Liver (tissue), 8 donors: ENCODE measurements at regions not wholly inside any gene's neighbourhood (a gene's known extent, or its start where the extent isn't known, plus 50 kb on each side); places are given as distances from the start of the nearest gene placed in this dataset.

Experiments
- DNase-seq: peaks from one replicate; pipeline ENCODE4 v3.0.0-alpha.2; 2017; ENCODE audit warnings: low spot score
- H3K27ac ChIP-seq, 2 donors: one replicate each; pipeline ENCODE4 v1.7.0; 2013; ENCODE audit warnings: inconsistent platforms in 2 of 2, low read length in 2 of 2, control low read depth in 1 of 2, low read depth in 1 of 2, mild to moderate bottlenecking in 1 of 2
- H3K27me3 ChIP-seq, 4 donors: one replicate each; pipeline versions ENCODE4 v1.6.1 to v1.7.0; 2013; ENCODE audit warnings: low read length in 3 of 4, inconsistent platforms in 1 of 4, mild to moderate bottlenecking in 1 of 4, moderate library complexity in 1 of 4; ENCODE audit not compliant: control insufficient read depth in 4 of 4, insufficient read depth in 4 of 4
- H3K36me3 ChIP-seq, 4 donors: one replicate each; pipeline versions ENCODE4 v1.6.1 to v1.7.0; 2013; ENCODE audit warnings: low read length in 3 of 4, mild to moderate bottlenecking in 3 of 4, low read depth in 1 of 4, moderate library complexity in 1 of 4; ENCODE audit not compliant: control insufficient read depth in 4 of 4, insufficient read depth in 3 of 4
- H3K4me1 ChIP-seq, 4 donors: one replicate each; pipeline versions ENCODE4 v1.6.1 to v1.7.0; 2013; ENCODE audit warnings: low read length in 3 of 4, mild to moderate bottlenecking in 3 of 4, moderate library complexity in 1 of 4; ENCODE audit not compliant: control insufficient read depth in 4 of 4, insufficient read depth in 4 of 4
- H3K4me3 ChIP-seq, 3 donors: one replicate each; pipeline versions ENCODE4 v1.6.1 to v1.7.0; 2013; ENCODE audit warnings: low read length in 3 of 3, control low read depth in 1 of 3, low read depth in 1 of 3, mild to moderate bottlenecking in 1 of 3
- H3K9ac ChIP-seq, 2 donors: one replicate each; pipeline ENCODE4 v1.7.0; 2013; ENCODE audit warnings: low read length in 2 of 2, mild to moderate bottlenecking in 2 of 2, moderate library complexity in 2 of 2, control low read depth in 1 of 2, low read depth in 1 of 2
- H3K9me3 ChIP-seq, 4 donors: one replicate each; pipeline versions ENCODE4 v1.6.1 to v1.7.0; 2013; ENCODE audit warnings: low read length in 3 of 4; ENCODE audit not compliant: control insufficient read depth in 4 of 4
- CTCF ChIP-seq: fragments of 150-350 bp; IDR thresholded peaks from 2 replicates; pipeline ENCODE4 v1.5.1; 2017; ENCODE audit warnings: improper control_type of control experiment, low read depth, low read length; ENCODE audit not compliant: missing input control
- EGR1 ChIP-seq, 2 donors: IDR thresholded peaks; 2 replicates each; pipeline ENCODE4 v1.6.1; 2016 to 2018; ENCODE audit warnings: antibody characterized with exemption in 2 of 2, low read depth in 2 of 2
- FOXA1 ChIP-seq: IDR thresholded peaks from 2 replicates; pipeline ENCODE4 v1.6.1; 2016; ENCODE audit warnings: antibody characterized with exemption
- FOXA2 ChIP-seq: IDR thresholded peaks from 2 replicates; pipeline ENCODE4 v1.6.1; 2016; ENCODE audit warnings: antibody characterized with exemption
- GABPA ChIP-seq, 2 donors: IDR thresholded peaks in 1 of 2; conservative IDR thresholded peaks in 1 of 2; 2 replicates each; pipeline ENCODE4 v1.6.1; 2016; ENCODE audit warnings: antibody characterized with exemption in 2 of 2, mild to moderate bottlenecking in 1 of 2, moderate library complexity in 1 of 2
- HNF4A ChIP-seq, 2 donors: conservative IDR thresholded peaks; 2 replicates each; pipeline ENCODE4 v1.6.1; 2016; ENCODE audit warnings: antibody characterized with exemption in 2 of 2, mild to moderate bottlenecking in 2 of 2
- HNF4G ChIP-seq: IDR thresholded peaks from 2 replicates; pipeline ENCODE4 v1.6.1; 2016; ENCODE audit warnings: antibody characterized with exemption
- JUND ChIP-seq, 2 donors: IDR thresholded peaks; 2 replicates each; pipeline ENCODE4 v1.6.1; 2016; ENCODE audit warnings: antibody characterized with exemption in 2 of 2
- NR2F2 ChIP-seq: IDR thresholded peaks from 2 replicates; pipeline ENCODE4 v1.6.1; 2016; ENCODE audit warnings: antibody characterized with exemption
- RAD21 ChIP-seq, 2 donors: IDR thresholded peaks; 2 replicates each; pipeline ENCODE4 v1.6.1; 2016; ENCODE audit warnings: antibody characterized with exemption in 2 of 2, mild to moderate bottlenecking in 2 of 2
- RXRA ChIP-seq, 2 donors: IDR thresholded peaks; 2 replicates each; pipeline ENCODE4 v1.6.1; 2017 to 2018; ENCODE audit warnings: antibody characterized with exemption in 2 of 2, mild to moderate bottlenecking in 1 of 2
- SP1 ChIP-seq: IDR thresholded peaks from 2 replicates; pipeline ENCODE4 v1.6.1; 2018; ENCODE audit warnings: antibody characterized with exemption, mild to moderate bottlenecking
- TAF1 ChIP-seq: conservative IDR thresholded peaks from 2 replicates; pipeline ENCODE4 v1.6.1; 2016; ENCODE audit warnings: antibody characterized with exemption, mild to moderate bottlenecking
- YY1 ChIP-seq: IDR thresholded peaks from 2 replicates; pipeline ENCODE4 v1.6.1; 2016; ENCODE audit warnings: antibody characterized with exemption, mild to moderate bottlenecking
- WGBS: extraction: QIAGEN DNeasy Blood & Tissue Kit; methylation state at CpG from one replicate; pipeline ENCODE4 v1.1.7; 2013; 5-methylcytosine and 5-hydroxymethylcytosine counted together
- TF ChIP-seq, protein P1 (sequence below): IDR thresholded peaks from 2 replicates; pipeline ENCODE4 v1.6.1; 2016; ENCODE audit warnings: antibody characterized with exemption
- TF ChIP-seq, protein P2 (sequence below): IDR thresholded peaks from 2 replicates; pipeline ENCODE4 v1.6.1; 2016; ENCODE audit warnings: antibody characterized with exemption
- TF ChIP-seq, protein P3 (sequence below): IDR thresholded peaks from 2 replicates; pipeline ENCODE4 v1.6.1; 2016; ENCODE audit warnings: antibody characterized with exemption, mild to moderate bottlenecking
- donor health status: healthy.
- donor health status: healthy.
- donor health status: healthy.
- donor health status: healthy.
- donor health status: healthy.

DNA sequence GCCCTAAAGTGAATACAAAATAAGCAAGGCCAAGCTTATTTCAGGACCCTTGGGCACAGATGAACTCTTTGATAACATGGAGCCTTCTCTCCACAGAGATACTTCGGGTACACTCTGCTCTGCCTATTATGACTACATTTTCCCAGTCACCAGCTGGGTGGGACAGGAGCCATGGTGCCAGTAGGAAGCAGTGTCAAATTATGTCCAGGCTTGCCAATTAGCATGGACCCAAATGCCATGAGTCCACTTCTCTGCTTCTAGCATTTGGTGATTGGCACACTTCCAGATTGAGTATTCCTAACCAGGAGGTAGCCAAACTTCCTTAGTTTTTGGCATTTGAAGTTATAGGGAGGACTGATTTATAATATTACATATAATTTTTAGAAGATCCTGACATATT, 513.8 kb upstream of the HTR1E start:
- no peak overlapping the region for H3K4me3 ChIP-seq
- 70% methylated on average over 1 of the region's 1 CpG for WGBS
- H3K9ac ChIP-seq, result no peak overlapping the region
- H3K36me3 ChIP-seq, result no peaks in the 10 kb centered on the region
- H3K9me3 ChIP-seq, result peaks cover 0 to 2% (median 0%) of the 10 kb centered on the region in 4 donors
- no peak overlapping the region for H3K27ac ChIP-seq
- no peak for DNase-seq
- TF ChIP-seq GABPA (IDR thresholded peaks at IDR 0.05 in 1 of 2, conservative IDR thresholded peaks at IDR 0.05 in 1 of 2), result no peak
- TF ChIP-seq TAF1, result no peak
- TF ChIP-seq FOXA2, result no peak
- TF ChIP-seq JUND (IDR thresholded peaks at IDR 0.05), result no peak
- TF ChIP-seq HNF4A (conservative IDR thresholded peaks at IDR 0.05), result no peak
- TF ChIP-seq EGR1 (IDR thresholded peaks at IDR 0.05; ENCODE audit: low read depth in 2 of 2), result no peak
- TF ChIP-seq, protein P1, sequence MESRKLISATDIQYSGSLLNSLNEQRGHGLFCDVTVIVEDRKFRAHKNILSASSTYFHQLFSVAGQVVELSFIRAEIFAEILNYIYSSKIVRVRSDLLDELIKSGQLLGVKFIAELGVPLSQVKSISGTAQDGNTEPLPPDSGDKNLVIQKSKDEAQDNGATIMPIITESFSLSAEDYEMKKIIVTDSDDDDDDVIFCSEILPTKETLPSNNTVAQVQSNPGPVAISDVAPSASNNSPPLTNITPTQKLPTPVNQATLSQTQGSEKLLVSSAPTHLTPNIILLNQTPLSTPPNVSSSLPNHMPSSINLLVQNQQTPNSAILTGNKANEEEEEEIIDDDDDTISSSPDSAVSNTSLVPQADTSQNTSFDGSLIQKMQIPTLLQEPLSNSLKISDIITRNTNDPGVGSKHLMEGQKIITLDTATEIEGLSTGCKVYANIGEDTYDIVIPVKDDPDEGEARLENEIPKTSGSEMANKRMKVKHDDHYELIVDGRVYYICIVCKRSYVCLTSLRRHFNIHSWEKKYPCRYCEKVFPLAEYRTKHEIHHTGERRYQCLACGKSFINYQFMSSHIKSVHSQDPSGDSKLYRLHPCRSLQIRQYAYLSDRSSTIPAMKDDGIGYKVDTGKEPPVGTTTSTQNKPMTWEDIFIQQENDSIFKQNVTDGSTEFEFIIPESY, result no peak
- no peak for TF ChIP-seq RXRA (IDR thresholded peaks at IDR 0.05)
- no peak for TF ChIP-seq NR2F2
- H3K27me3 ChIP-seq, result no peaks in the 10 kb centered on the region
- H3K4me1 ChIP-seq, result no peaks in the 10 kb centered on the region

GRCh38 chr6:86412057-86412456, 525.3 kb upstream of the HTR1E start:
- Histone ChIP-seq H3K9ac (no peak overlapping the region), H3K4me3 (no peak overlapping the region), H3K9me3 (no peaks in the 10 kb centered on the region), H3K27ac (no peak overlapping the region), H3K4me1 (no peaks in the 10 kb centered on the region), H3K36me3 (no peaks in the 10 kb centered on the region), H3K27me3 (no peaks in the 10 kb centered on the region)
- DNase-seq, result no peak
- 91% methylated on average over 2 of the region's 2 CpGs for WGBS
- no peak for TF ChIP-seq SP1
- no peak for TF ChIP-seq HNF4A (conservative IDR thresholded peaks at IDR 0.05)
- no peak for TF ChIP-seq GABPA (IDR thresholded peaks at IDR 0.05 in 1 of 2, conservative IDR thresholded peaks at IDR 0.05 in 1 of 2)
- no peak for TF ChIP-seq HNF4G
- TF ChIP-seq FOXA1, result no peak
- TF ChIP-seq TAF1, result no peak
- TF ChIP-seq, protein P2, sequence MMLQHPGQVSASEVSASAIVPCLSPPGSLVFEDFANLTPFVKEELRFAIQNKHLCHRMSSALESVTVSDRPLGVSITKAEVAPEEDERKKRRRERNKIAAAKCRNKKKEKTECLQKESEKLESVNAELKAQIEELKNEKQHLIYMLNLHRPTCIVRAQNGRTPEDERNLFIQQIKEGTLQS, result no peak
- TF ChIP-seq RAD21 (IDR thresholded peaks at IDR 0.05), result no peak

DNA sequence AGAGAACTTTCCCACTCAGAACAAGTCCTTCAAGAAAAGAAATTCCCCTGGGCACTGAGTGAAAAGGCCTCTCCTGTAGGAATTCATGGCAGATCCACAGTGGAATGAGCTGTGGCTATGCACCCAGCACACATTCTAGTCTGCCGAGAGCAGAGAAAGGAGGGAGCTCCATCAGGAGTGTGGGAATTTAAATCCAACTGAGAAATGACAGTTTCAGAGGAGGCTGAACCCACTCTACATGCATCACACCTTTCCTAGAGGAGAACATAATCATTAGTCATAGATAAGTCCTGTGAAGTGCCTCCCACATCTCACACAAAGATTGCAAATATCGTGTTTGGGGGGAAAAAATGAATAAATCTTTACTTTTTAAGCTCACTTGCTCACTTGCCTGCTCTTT, 530.2 kb upstream of the HTR1E start:
- TF ChIP-seq FOXA2 (no peak), GABPA (IDR thresholded peaks at IDR 0.05 in 1 of 2, conservative IDR thresholded peaks at IDR 0.05 in 1 of 2) (no peak), SP1 (no peak), CTCF (no peak), TAF1 (no peak), RAD21 (IDR thresholded peaks at IDR 0.05) (no peak), RXRA (IDR thresholded peaks at IDR 0.05) (no peak), EGR1 (IDR thresholded peaks at IDR 0.05; ENCODE audit: low read depth in 2 of 2) (no peak), JUND (IDR thresholded peaks at IDR 0.05) (no peak), HNF4A (conservative IDR thresholded peaks at IDR 0.05) (no peak), FOXA1 (no peak), YY1 (no peak), NR2F2 (no peak)
- TF ChIP-seq, protein P3, sequence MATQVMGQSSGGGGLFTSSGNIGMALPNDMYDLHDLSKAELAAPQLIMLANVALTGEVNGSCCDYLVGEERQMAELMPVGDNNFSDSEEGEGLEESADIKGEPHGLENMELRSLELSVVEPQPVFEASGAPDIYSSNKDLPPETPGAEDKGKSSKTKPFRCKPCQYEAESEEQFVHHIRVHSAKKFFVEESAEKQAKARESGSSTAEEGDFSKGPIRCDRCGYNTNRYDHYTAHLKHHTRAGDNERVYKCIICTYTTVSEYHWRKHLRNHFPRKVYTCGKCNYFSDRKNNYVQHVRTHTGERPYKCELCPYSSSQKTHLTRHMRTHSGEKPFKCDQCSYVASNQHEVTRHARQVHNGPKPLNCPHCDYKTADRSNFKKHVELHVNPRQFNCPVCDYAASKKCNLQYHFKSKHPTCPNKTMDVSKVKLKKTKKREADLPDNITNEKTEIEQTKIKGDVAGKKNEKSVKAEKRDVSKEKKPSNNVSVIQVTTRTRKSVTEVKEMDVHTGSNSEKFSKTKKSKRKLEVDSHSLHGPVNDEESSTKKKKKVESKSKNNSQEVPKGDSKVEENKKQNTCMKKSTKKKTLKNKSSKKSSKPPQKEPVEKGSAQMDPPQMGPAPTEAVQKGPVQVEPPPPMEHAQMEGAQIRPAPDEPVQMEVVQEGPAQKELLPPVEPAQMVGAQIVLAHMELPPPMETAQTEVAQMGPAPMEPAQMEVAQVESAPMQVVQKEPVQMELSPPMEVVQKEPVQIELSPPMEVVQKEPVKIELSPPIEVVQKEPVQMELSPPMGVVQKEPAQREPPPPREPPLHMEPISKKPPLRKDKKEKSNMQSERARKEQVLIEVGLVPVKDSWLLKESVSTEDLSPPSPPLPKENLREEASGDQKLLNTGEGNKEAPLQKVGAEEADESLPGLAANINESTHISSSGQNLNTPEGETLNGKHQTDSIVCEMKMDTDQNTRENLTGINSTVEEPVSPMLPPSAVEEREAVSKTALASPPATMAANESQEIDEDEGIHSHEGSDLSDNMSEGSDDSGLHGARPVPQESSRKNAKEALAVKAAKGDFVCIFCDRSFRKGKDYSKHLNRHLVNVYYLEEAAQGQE, result no peak
- TF ChIP-seq, protein P2, result no peak
- TF ChIP-seq, protein P1, result no peak

More for the DNA sequence above, 530.2 kb upstream of the HTR1E start:
- no peaks in the 10 kb centered on the region for H3K27me3 ChIP-seq
- H3K9me3 ChIP-seq, result no peaks in the 10 kb centered on the region
- H3K27ac ChIP-seq, result no peak overlapping the region
- H3K9ac ChIP-seq, result no peak overlapping the region
- DNase-seq, result no peak
- H3K4me3 ChIP-seq, result no peak overlapping the region
- WGBS, result 52% methylated on average over 2 of the region's 2 CpGs
- no peaks in the 10 kb centered on the region for H3K36me3 ChIP-seq
- no peaks in the 10 kb centered on the region for H3K4me1 ChIP-seq
